CD4-positive, alpha-beta T cell treated with Interleukin-17A for 4 hours (primary cell): ENCODE measurements at regions not wholly inside any gene's neighbourhood (a gene's known extent, or its start where the extent isn't known, plus 50 kb on each side); places are given as distances from the start of the nearest gene placed in this dataset.
"Not testable (repeated sequence)": the region's sequence is repeated elsewhere in the genome, so short reads cannot be mapped to it uniquely, and the experiment has no call there.

Experiments used
- DNase-seq: peaks from one replicate; pipeline ENCODE4 v3.0.0-alpha.2; 2020; ENCODE audit warnings: mixed read lengths

DNA sequence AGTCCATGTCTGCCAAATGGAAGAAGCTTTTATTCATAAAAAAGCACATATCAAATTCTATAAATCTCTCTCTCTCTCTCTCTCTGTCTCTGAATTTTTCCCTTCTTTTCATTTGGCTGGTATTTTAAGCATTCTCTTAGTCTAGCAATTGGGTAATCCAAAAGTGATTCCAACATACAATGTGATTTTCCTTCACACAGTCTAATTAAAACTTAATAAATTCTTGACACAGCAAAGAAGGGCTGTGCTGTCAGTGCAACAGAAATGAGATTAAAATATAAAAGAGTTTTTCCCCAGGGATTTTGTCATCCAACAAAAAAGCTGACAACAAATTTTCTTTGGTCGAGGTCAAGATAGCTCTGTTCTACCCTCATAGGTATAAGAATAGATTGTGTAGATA is 216.9 kb downstream of the CENPC start:
- no peak for DNase-seq

DNA sequence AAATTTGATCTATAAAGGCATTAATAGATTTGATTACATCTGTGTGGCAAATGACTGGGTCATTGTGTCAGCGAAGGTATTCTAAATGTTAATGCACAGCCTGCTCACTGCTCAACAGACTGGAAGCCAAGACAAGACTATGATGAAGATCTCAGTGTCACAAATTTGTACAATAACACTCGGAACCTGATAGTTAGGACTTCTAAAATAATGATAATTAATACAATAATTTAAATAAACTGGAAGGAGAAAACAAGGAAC is 217.4 kb downstream of the CENPC start:
- DNase-seq, result no peak

DNA sequence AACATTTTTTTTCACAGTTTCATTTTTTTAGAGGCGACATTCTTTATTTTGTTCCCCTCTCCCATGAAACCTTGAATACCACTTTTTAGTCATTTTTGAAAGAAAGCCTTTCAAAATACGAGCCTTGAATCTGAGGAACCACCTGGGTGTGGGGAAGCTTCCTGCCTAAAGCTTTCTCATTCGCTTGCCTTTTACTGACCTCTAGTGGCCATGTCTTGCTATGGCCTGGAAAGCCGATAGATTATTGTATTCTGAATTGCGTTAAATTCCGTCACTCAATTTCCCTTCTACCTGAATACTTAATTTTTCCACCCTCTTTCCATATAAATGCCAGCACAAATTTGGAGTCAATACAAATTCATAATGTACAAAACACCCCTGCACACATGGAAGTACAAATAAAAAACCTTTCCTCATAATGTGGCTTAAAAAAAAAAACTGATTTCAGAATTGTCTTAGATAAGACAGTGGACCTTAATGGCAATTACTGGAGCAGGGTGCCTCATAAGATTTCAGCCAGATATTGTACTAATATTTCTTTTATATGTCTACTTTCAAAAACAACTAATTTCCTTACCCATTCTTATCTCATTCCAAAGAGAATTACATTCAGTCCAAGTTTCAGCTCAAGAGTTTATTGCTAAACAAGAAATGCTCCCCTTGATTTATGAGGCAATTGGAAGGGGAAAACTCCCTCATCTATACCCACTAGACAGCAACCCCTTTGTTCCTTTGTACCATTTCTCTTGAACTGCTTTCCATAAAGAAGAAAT is 217.9 kb downstream of the CENPC start:
- peak; percentile 37 for DNase-seq

DNA sequence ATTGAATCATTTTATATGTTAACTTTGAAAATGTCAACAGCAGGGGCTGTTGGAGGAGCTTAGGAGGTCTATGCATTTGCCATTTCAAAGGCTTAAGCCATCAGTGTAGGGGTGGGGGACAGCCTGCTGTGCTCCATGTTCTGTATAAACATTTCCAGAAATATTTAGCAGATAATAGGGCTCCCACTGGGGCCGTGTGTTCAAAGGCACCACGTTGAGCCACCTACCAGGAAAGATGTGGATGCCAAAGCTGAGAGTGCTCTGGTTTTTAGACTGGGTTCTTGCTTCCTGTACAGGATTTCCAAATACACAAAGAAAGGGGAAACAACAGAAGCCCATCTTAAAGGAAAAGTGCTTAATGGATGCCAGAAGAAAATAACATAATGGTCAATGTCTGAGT is 219.5 kb downstream of the CENPC start:
- DNase-seq, result no peak

DNA sequence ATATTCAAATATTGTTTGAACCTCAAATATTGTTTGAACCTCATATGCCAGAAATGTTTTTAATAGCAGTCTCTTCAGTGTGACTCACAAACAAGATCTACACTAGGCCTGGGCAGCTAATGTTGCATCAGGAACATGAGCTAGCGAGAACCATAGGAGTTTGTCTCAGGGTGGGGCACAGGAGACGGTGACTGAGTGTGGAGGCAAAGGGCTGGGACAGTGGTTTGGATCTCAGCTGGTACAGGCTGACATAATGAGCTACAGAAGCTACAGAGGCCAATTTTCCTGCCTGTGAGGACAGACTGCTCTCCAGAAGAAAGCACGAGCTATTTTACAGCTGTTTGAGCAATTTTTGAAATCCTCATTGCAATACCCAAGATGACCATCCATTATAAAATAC is 224.7 kb downstream of the CENPC start:
- no peak for DNase-seq

DNA sequence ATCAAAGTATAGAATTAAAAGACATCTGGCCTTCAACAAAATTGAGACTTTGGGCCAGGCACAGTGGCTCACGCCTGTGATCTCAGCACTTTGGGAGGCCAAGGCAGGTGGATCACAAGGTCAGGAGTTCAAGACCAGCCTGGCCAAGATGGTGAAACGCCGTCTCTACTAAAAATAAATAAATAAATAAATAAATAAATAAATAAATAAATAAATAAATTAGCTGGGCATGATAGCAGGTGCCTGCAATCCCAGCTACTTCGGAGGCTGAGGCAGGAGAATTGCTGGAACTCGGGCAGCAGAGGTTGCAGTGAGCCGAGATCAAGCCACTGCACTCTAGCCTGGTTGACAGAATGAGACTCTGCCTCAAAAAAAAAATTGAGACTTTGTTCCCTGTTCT is 225.7 kb downstream of the CENPC start:
- DNase-seq, result not testable (repeated sequence)

DNA sequence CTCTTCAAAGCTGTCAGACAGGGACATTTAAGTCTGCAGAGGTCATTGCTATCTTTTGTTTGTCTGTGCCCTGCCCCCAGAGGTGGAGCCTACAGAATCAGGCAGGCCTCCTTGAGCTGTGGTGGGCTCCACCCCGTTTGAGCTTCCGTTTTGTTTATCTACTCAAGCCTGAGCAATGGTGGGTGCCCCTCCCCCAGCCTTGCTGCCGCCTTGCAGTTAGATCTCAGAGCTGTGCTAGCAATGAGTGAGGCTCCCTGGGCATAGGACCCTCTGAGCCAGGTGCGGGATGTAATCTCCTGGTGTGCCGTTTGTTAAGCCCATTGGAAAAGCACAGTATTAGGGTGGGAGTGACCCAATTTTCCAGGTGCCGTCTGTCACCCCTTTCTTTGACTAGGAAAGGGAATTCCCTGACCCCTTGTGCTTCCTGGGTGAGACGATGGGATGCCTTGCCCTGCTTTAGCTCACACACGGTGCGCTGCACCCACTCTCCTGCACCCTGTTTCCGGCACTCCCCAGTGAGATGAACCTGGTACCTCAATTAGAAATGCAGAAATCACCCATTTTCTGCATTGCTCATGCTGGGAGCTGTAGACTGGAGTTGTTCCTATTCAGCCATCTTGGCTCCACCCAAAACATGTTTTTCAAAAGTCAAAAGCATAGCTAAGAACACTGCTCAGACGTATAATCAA is 244.7 kb downstream of the CENPC start:
- DNase-seq, result not testable (repeated sequence)

DNA sequence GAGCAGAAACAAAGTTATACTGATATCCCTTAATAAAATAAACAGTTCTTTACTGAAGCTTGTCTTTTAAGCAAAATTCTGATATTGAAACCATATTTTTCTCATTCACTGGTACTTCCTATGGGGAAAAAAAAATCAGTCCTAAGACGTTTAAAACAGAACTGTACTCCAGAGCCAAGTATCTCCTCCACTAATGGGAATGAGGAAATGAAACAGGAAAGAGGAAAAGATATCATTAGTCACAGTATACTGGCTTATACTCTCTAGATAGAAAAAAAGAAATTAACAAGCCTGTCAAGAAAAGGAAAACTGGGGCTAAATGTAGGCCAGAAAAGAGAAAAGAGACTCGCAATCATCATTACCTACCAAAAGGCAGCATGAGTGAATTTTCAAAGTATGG is 252.7 kb downstream of the CENPC start:
- no peak for DNase-seq

DNA sequence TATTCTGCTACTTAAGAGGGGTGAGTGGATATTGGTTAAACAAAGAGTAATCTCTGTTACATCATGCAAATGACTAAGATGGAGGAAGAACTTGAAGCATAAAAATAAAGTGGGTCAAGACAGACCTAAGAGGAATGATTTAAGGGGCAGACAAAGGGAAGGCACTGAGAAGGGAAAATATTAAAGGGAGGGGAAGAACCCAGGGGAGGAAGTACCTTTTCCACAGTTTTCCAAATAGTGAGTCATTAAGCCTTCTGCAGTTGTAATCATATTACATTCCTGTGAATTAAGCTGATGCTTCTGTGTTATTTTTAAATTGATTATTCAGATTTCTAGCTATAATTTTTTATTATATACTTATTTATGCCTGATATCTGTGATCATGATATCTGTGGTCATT is 253.3 kb downstream of the CENPC start:
- DNase-seq, result no peak

DNA sequence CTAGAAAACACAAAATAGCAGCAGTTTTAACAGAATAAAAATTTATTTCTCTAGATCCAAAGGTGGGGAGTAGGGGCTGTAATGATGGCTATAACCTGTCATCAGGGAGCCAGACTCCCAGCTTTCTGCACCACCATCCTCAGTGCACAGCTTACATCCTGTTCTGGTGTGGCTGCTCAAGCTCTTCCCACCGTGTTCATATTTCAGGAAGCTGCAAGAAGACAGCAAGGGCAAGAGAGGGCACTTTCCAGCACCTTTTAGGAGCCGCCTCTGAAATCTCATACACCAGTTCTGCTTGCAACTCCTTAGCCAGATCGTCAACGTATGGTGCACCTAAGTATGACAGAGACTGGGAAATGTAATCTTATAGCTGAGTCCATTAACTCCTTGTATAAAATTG is 253.7 kb downstream of the CENPC start:
- no peak for DNase-seq

DNA sequence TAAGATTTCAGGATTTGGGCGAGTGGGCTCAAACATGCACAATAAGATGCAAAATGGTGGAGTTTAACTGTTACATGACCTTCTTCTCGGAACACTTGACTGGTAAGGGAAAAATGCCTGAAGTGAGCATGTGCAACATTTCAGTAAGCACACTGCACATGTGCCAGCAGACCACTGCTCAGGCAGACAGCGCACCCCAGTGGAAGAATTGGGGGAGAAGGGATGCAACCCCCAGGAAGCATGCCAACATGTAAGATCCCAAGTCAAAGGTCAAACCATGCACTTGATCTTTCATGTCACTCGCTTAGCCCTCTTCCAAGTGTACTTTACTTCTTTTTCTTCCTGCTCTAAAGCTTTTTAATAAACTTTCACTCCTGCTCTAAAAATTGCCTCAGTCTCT is 256.3 kb downstream of the CENPC start:
- DNase-seq, result no peak

DNA sequence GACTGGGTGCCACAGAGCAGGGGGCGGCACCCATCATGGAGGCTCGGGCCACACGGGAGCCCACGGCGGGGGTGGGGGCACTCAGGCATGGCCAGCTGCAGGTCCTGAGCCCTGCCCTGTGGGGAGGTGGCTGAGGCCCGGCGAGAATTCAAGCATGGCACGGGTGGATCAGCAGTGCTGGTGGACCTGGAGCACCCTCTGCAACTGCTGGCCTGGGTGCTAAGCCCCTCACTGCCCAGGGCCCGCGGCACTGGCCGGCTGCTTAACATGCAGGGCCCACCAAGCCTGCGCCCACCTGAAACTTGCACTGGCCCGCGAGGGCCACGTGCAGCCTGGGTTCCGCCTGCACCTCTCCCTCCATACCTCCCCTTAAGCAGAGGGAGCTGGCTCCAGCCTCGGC is 258.6 kb downstream of the CENPC start:
- DNase-seq, result no peak

DNA sequence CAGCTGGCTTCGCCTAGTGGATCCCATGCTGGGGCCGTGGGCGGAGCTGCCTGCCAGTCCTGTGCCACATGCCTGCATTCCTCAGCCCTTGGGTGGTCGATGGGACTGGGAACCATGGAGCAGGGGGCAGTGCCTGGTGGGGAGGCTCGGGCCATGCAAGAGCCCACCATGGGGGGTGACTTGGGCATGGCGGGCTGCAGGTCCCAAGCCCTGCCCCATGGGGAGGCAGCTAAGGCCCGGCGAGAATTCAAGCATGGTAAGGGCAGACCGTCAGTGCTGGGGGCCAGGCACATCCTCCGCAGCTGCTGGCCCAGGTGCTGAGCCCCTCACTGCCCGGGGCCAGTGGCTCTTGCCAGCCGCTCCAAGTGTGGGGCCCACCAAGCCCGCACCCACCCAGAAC is 262.6 kb downstream of the CENPC start:
- no peak for DNase-seq

DNA sequence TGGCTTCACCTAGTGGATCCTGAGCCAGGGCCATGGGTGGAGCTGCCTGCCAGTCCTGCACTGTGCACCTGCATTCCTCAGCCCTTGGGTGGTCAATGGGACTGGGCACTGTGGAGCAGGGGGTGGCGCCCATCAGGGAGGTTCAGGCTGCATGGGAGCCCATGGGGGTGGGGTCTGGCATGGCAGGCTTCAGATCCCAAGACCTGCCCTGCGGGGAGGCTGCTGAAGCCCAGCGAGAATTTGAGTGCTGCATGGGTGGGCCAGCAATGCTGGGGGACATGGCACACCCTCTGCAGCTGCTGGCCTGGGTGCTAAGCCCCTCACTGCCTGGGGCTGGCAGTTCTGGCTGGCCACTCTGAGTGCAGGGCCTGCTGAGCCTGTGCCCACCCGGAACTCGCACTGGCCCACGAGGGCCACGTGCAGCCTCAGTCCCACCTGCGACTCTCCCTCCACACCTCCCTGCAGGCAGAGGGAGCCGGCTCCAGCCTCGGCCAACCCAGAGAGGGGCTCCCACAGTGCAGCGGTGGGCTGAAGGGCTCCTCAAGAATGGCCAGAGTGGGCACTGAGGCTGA is 270.0 kb downstream of the CENPC start:
- DNase-seq, result no peak

DNA sequence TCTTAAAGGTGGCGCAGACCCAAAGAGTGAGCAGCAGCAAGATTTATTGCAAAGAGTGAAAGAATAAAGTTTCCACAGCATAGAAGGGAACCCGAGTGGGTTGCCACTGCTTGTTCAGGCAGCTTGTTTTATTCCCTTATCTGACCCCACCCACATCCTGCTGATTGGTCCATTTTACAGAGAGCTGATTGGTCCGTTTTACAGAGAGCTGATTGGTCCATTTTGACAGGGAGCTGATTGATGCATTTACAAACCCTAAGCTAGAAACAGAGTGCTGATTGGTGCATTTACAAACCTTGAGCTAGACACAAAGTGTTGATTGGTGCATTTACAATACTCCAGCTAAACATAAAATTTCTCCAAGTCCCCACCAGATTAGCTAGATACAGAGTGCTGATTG is 270.6 kb downstream of the CENPC start:
- not testable (repeated sequence) for DNase-seq

DNA sequence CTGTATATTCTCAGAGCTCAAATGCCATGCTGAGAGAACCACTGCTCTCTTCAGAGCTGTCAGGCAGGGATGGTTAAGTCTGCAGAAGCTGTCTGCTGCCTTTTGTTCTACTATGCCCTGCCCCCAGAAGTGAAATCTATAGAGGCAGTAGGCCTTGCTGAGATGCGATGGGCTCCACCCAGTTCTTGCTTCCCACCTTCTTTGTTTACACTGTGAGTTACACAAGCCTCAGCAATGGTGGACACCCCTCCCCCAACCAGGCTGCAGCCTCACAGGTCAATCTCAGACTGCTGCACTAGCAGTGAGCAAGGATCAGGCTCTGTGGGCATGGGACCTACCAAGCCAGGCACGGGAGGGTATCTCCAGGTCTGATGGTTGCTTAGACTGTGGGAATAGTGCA is 271.6 kb downstream of the CENPC start:
- no peak for DNase-seq

DNA sequence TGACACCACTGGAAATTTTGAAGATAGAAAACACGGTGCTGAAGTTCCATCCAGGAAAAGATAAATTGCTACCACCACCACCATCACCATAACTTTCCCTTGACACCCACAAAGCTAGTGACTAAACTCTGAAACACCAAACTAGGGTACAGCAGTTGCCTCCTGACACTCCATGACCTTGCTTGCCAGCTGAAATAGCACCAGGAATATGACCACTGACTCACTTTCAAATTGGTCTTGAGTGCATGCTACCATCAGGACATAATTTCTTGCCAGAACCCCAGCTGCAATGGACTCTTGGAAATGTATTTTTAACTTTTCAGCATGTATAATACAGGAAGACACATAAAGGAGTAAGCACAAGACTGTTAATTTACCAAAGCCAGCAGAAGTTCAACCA is 283.3 kb downstream of the CENPC start:
- no peak for DNase-seq

DNA sequence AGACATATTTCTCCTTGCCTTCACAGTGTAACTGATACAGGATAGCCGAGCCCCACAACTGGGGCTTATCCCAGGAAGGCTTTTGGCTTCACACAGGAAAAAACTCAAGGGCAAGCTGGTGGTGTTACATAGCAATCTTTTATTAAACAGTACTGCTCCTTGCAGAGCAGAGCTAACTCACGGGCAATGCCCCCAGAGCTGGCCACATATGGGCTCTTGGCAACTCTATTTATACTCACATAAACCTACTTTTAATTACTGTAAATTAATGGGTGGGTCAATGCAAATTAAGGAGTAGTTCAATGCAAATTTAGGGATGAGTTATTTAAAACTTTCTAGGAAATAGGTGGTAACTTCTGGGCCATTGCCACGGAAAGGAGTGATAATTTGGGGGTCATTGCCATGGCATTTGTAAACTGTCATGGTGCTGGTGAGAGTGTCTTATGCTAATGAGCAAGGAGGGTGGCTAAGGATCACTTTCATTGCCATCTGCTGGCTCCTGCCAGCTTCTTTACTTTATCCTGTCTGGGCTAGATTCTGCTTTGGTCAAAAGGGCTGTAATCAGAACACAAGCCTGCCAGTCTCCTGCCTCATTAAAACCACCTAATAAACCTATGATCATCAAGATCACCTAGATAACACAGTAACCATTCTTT is 288.8 kb downstream of the CENPC start:
- no peak for DNase-seq

DNA sequence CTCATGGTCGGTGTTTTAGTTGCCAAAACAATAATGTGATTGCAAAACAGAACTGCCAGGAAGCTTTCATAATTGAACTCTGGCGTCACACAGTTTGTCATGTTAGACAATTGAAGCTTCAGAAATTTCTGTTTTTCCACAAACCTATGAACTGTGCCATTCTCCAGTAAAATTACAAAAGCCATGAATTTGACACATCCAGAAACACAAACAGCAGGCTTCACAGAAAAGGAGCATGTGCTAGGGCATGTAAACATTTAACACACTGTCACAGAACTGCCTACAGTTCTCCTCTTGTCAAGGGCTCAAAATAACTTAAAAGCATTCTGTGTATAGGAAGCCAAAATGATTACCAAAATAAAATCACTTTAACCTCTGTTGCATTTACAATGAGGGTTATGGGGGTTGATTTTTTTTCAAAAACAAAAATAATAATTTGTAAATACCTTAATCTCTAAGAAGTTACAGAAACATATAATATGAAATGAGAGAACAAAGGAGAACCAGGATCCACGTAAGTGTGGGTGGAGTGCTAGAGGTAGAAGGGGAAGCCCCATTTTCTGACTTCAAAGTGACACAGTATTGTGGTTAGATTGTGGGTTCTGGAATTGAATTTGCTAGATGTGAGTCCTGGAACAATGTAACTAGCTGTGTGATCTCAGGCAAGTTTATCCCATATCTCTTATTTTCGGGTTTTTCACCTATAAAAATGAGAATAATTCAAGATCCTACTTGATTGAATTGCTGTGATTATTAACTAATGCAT is 295.0 kb downstream of the CENPC start:
- no peak for DNase-seq

DNA sequence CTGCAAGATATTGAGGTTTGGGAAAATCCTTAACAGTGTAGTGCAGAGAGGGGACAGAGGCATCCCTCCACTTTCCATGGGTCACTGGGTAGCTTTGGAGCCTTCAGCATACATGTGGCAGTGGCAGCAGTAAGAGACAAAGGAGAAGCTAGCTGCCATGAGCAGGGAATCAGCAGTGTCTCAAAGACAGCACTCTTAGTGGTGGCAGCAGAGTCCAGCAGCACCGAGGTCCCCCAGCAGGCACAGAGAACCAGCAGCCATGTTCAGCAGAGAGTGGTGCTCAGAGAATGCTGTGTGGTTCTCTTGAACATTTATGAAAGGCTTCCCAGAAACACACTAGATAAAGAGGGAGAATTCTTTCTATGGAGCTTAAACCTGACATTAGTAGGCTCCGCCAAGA is 308.5 kb downstream of the CENPC start:
- no peak for DNase-seq

DNA sequence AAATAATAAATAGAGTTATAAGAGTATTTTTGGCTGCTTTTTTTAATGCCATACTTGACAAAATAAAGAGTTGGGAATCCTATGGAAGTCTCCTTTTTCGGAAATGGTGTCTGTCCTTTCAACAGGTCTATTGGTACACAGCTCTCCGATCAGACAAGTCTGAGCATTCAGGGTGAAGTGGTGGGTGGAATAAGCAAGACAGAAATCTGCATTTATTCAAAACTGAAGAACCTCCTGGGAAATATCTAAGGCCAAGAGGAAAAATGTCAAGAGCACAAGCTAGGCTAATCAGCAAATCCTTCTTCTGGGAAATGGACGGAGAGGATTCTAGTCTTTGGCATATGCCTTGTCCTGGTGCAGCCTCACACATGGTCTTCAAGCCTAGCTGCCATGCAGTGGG is 309.0 kb downstream of the CENPC start:
- no peak for DNase-seq

DNA sequence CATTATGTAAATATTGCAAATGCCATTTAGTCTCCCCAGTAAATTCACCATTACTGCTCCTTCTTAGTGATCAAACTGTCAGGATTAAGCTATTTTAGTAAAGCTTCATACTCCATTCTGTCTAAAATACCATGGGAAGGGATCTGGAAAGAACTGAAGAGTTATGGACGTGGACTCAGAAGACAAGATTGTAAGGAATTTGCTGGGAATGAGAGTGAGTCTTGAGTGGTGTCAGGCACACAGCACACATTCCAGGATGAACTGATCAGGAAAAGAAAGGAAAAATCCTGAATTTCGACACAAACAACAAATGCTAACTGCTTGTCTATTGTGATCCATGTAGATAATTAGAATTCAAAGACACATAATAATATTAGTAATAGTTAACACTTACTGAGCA is 311.0 kb downstream of the CENPC start:
- DNase-seq, result no peak

DNA sequence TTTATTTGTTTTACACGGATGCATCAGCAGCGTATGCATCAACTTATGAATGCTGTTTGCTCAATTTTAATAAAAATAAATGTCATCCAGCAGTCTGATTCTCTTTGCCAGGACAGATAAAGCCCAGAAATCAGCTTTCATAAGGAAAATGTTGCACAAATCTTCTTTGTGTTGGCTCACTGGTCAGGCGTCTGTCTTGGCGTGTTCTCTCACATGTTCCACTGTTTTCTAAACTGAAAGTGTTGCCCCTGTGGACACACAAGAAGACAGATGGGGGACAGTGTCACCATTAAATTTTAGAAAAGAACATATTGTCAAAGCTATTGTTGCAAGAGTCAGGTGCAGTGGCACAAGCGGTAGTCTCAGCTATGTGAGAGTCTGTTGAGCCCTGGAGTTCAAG is 316.2 kb downstream of the CENPC start:
- DNase-seq, result no peak
